Fibroblast of skin of right biceps (primary cell): ENCODE measurements at regions not wholly inside any gene's neighbourhood (a gene's known extent, or its start where the extent isn't known, plus 50 kb on each side); places are given as distances from the start of the nearest gene placed in this dataset.

Experiments
- DNase-seq: peaks from one replicate; pipeline ENCODE4 v3.0.0-alpha.2; 2013

DNA sequence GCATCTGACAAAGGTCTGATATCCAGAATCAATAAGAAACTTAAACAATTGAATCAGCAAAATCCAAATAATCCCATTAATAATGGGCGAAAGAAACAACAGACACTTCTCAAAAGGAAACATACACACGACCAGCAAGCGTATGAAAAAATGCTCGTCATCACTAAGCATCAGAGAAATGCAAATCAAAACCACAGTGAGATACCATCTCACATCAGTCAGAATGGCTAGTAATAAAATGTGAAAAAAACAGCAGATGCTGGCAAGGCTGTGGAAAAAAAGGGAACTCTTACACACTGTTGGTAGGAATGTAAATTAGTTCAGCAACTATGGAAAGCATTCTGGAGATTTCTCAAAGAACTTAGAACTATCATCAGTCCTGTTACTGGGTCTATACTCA lies 496.7 kb downstream of the SH2D4B start:
- peak; percentile 55 for DNase-seq

DNA sequence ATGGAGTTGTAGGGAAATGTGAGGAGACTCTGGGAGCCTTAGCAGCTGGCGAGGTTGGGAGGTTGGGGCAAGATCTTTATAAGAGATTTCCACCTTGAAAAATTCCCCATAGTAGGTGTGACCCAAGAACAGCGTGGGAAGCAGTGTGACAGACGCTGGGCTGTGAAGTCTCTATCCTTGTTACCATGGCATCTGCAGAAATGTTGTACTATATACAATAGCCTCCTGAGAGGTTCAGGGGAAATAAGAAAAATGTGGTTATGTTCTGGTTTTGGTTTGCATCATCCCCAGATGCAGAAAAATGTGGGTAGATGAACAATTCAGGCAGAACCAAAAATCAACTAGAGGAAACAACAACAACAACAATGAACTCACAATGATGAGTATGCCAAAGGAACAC lies 498.6 kb downstream of the SH2D4B start:
- DNase-seq, result no peak

DNA sequence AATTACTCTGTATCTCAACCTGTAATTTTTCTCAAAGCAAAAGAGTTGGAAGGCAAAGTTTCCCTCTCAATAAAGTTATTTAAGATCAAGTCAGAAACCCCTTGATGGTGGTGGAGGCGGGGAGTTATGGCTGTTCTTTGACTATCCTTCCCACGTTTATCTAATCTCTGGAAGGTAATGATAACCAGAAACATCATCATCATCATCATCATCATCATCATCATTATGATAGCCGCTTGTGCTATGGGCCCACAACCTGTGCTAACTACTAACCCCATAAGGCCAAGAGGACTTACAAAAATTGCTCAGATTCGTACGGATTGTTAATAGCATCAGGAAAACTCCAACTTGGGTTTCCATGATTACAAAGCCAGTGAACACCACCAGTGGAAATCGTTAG lies 502.3 kb downstream of the SH2D4B start:
- no peak for DNase-seq

DNA sequence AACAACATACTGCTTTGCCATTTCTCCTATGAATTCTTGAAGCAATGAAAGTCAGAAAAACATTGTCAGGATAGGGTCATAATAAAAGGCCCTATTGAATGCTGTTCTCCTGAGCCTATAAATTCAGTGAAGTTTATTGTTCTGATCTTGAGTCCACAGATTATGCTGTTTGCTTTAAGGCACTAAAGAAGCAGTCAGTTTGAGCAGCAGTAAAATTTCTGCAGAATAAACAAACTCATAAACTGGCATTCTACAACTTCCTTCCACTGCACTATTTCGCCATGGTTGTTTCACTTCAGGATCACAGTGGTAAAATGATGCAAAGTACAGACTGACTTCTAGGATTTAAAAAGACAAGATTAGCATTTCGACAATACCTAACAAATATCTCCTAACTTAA lies 503.2 kb downstream of the SH2D4B start:
- DNase-seq, result no peak

DNA sequence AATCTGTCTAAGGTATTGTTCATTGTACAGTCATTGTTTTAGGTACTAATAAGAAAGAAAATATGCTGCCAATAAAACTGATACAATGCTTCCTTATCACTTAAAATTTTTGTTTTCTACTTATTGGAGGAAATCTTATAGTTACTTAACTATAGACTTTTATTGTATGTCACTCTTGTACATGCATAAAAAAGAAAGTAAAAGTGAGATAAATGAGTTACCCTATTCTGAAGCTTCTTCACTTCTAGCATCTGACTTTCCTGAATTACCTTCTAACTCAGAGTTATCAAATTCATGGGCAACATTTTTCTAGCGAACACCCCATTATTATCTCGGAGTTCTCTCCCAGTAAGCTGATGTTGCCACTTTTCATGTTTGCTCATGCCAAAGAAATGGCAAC lies 504.9 kb downstream of the SH2D4B start:
- DNase-seq, result no peak

DNA sequence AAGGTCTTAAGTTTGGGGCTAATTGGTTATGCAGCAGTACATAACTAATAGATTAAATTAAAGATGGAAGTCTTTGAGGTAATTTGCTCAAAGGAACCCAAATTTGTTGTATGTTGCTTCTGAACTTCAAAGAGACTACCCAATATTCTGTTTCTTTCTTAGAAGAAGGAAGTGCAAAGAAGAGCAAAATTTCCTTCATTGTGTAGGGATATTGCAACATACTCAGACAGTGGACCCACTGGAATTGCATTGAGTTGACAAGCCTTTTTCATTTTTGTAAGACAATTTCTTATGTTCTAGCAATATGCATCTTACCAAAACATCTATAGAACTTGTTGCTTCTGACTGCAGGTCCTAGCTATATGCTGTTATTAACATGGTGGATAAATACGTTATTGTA lies 527.8 kb downstream of the SH2D4B start:
- no peak for DNase-seq

DNA sequence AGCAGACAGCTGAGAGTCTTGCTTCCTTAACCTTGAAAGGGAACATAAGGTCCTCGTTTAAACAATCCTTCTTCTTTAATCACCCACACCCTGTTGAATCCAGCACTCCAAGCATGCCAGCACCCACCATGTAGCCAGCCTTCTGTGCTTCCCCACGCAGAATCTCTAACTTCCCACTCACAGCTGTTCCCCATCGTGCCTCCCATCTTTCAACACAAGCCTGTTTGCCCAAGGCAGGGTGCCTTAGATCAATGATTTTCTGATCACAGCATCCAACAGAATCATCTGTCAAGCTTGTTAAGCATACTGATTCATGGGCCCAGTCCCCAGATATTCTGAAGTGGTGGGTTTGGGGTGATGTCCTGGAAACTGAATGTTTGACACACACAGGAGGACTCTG lies 530.8 kb downstream of the SH2D4B start:
- no peak for DNase-seq

DNA sequence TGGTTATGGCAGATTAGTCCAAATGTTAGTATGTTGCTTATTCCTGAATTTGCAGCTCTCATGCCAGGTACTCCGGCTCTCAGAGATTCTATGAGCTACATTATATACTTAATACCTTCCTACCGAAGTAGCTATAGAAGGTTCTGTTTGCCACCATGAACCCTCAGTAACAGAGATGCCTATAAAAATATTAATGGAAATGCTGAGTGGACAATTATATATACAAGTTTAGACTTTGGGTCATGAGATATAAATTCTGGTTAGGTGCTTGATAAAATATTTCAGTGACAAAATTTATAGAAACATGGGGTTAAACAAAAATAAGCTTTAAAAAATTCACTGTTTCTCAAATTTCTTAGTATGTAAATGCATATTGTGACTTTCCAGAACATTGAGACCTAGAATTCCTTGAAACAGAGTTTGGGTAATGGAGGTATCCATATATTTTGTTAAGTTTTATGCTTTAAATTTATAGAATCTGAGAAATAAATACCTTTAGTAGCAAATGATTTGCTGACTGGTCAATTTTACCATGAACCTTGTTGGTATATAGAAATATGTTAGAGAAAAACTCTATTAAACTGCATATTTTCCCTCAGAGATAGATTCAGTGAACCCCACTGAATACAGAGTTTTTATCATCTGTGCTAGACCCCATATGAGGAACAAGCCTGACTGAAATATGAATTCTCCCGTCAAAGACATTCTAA lies 533.5 kb downstream of the SH2D4B start:
- no peak for DNase-seq

DNA sequence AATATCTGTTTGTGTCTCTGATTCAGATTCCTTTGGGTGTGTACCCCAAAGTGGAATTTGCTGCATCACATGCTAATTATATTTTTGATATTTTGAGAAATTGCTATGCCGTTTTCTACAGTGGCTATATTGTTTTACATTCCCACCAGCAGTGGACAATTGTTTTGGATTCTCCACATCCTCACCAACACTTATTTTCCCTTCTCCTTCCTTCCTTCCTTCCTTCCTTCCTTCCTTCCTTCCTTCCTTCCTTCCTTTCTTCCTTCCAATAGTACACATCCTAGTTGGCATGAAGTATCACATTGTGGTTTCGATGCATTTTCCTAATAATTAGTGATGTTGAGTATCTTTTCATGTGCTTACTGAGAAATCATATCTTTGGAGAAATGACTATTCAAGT lies 535.5 kb downstream of the SH2D4B start:
- DNase-seq, result no peak

DNA sequence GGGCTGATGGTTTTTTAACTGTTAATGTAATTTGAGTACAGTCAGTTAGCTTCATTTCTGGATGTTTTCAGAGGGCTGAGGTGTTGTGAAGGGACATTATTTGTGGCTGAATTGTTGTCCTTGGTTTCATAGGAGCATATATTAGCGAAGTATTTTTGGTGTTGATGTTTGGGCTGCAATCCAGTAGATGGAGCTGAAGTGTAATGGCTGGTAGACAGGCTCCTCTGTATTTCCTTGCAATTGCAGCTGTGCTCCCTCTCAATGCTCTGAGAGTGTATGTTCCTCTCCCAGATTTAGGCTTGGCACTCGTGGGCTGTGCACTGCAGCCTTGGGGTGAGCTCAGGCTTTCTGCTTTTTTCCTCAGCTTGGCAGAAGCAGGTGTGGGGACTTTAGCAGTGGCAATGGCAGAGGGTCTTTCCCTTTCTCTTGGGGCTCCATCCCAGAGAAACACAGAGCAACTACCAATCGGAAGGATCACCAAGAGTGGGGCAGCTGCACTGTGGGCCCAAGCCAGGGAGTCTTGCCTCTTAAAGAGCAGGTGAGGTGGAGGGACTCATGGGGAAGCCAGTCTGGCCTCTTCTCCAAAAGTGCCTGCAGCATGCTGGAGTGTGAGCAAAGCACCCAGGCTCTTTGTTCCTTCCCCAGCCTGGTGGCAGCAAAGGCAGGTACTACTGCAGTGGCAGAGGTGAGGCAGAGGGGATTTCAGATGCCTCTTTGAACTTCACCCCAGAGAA lies 544.4 kb downstream of the SH2D4B start:
- DNase-seq, result no peak

DNA sequence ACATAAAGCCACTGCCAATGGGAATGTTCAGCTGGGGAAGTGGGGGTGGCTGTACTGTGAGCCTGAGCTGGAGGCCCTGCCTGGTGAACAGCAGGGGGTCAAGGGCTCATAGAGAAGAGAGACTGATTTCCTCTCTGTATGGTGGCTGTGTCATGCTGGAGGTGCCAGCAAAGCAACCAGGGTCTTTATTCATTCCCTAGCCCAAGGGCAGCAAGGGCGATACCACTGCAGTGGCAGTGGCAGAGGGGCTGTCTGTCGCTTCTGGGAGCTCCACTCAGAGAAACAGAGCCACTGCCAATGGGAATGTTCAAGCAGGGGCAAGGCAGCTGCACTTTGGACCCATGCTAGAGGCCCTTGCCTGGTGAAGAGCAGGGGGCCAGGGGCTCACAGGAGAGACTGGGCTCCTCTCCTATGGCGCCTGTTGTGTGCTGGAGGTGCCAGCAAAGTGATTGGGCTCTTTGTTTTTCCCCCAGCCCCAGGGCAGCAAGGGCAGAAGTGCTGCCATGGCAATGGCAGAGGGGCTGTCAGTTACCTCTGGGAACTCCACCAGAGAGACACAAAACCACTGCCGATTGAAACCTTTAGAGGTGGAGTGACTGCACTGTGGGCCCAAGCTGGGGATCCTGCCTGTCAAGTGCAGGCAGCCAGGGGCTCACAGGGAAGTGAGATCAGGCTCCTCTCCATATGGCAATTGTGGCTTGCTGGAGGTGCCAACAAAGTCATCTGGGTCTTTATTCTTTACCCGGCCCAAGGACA lies 545.1 kb downstream of the SH2D4B start:
- no peak for DNase-seq

DNA sequence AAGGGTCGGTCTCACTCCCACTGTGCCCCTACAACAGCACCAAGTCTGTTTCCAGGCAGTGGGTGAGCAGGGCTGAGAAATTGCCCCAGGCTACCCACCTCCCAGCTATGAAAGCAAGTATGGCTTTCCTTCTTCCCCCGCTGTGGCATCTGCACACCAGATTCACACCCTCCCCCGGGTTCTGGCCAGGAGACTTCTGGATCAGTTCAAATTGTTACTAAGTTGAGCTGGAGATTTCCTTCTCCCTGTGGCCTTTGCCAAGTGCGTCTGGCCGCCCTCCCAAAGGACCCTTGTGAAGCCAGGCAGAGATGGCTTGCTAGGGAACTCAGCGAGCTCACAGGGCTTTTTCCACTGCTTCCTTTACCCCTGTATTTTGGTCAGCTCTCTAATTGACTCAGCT lies 555.4 kb downstream of the SH2D4B start:
- DNase-seq, result no peak

DNA sequence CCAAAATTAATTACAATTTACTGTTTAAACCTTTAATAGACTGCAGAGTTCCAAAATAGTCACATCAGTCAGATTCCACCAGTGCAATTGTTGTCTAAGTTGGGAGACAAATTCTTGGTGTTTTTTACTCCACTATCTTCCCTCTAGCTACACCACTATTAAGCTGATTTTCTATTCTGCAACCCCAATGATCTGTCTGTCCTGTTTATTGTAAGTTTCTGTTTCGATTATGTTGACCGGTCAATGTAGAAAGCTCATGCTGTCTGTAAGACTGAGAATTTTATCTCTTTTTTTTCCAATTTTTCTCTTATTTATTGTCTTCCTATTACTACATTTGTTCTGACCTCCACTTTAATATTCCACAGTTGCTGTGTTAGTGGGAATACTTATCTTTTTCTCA lies 557.5 kb downstream of the SH2D4B start:
- no peak for DNase-seq

DNA sequence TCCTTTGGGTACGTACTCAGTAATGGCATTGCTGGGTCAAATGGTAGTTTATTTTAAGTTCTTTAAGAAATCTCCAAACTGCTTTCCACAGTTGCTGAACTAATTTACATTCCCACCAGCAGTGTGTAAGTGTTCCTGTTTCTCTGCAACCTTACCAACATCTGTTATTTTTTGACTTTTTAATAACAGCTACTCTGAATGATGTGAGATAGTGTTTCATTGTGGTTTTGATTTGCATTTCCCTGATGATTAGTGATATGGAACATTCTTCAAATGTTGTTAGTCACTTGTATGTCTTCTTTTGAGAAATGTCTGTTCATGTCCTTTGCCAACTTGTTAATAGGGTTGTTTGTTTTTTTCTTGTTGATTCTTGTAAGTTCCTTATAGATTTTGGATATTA lies 558.9 kb downstream of the SH2D4B start:
- no peak for DNase-seq

DNA sequence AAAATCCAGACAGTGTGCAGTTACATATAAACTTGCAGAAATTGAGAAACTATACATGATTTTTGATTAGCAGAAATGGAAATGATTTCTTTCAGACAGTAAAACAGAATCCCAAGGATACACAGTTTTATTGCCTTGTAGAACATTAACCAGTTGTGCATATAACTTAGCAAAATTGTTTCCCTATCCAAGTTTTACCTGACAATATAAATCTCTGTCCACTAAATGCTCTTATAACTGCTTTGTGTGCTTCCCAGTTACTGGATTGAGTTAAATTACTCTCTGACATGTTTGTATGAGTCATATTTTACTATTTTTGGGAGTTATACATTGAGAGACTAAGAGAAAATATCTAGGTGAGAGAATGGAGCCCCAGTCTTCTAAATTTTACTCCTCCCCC lies 563.4 kb downstream of the SH2D4B start:
- no peak for DNase-seq

DNA sequence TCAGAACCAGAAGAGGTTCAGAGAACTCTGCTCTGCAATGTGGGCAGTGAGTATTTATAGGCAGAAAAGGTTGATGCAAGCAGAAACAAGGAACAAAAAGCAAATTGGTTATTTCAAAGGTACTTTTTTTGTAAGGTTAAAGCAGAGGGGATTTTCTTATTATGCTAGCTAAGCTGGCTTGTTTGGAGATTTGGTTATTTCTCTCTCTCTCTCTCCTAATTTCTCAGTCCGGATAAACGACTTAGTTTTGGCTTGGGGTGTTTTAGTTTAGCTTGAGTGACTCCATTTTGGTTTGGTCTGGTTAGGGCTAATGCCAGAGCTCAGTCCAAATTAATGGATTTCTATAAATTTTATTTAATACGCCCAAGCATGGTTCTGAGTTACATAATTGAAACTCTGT lies 566.8 kb downstream of the SH2D4B start:
- DNase-seq, result no peak

DNA sequence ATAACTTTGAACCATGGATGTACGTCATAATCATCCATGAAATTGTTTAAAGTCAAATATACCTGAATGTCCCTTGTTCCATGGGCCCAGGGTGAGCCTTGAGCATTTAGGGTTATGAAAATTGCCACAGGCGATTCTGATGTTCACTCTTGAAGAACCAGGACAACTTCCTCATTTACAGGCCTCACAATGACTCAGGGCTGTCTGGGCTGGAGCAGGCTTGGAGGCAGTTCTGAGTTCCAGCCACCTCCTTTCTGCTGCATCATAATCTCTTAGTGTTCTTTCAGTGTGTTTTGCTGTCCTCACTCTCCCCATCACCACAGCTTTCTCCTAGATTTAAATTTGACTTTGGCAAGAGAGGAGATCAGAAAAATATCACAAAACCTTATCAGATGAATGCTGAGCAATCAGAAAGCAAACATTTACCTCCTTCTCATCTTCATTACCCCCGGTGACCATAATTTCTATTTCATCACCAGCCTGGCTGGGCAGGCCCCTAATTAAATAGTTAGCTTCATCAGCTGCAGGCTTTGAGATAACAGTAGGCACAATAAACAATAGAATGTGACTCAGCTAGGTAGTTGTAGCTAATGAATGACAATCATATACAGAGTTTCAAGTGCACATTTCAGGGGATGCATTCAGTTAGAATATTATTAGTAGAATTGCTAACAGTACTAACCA lies 571.0 kb downstream of the SH2D4B start:
- no peak for DNase-seq

DNA sequence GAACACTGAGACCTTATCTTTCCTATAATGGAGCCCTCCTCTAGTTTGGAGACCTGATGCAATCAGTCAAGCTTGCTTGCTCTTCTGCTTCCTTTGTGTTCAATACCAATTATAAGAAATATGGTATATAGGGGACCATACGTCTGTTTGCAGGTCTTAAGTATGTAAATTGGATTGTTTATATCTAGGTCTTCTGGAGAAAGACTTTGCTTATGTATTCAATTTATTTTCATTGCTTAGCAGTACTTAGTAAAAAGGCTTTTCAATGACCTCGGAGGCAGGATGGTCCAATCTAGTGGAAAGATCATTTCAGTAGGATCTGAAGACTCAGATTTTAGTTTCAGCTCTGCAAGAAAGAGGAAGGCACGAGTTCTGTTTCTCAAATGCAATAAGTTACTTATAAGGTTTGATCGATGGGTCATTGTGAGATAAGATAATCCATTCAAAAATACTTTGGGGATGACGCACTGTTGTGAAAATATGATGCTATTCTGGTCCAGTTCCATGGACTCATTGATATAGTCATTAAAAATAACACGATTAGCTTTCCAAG lies 571.6 kb downstream of the SH2D4B start:
- no peak for DNase-seq

DNA sequence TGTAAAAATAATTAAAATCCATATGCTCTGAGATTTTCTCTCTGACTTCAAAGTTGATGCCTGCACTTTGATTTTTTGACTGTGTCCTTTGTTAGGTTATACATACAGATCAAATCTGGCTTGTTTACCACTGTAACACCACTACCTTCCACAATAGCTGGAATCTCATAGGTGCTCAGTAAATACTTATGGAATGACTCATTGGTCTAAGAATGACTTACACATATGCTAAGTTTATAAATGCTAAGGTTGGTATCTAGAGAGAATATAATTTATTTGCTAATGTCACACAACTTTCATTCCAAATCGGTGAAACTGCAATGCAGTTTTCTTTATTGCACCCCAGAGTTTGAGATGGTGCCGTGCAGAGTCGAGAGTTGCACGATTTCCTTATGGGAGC lies 578.5 kb downstream of the SH2D4B start:
- peak; percentile 22 for DNase-seq

DNA sequence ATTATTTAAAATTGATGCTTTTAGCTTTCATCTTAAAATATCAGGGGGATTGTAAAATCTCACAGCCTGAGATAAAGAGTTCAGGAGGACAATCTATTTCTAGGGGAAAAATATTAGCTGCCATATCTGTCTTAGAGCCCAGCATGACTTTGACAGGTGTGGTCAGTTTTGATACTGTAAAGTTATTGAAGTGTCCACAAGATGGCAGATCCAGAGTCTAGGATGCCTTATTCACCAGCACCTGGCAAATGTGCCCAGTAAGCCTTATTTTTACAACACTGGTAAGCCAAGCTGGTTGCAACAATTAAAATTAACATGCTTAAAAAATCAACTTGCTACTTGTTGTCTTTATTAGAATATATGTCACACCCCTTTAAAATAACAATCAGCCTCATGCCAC lies 579.3 kb downstream of the SH2D4B start:
- no peak for DNase-seq

DNA sequence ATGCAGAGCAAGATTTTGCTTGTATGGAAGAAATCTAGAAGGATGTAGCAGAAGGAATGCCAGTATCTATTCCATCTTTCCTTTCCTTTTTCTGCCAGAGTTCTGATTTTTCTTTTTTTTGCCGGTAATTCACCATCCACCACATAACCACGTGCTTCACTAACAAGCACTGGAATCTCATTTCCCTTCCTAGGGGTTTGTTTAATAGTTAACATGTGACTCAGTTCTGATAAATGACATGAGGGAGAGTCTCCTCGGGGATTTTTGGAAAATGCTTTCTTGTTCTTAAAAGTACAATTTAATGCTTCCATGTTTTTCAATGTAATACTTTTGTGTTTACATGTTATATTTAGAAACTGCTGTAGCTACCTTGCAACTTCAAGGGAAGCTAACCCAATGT lies 590.2 kb downstream of the SH2D4B start:
- peak; percentile 2 for DNase-seq

DNA sequence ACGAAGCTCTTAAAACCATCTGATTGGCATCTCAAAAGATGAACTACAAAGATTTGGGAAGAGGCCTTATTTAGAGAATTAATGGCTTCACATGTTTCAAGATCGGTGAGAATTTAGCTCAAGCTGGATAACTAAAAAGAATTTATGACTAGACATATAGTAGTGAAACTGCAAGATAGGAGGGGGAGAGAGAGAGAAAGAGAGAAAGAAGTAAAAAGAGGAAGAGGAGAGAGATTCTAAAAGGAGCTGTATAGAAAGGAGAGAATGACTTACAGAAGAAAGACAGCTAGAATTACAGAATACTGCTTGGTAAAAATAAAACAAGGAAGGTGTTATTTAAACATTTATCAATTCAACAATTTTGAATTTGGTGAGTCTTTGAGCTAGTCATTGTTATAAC lies 592.3 kb downstream of the SH2D4B start:
- DNase-seq, result no peak

DNA sequence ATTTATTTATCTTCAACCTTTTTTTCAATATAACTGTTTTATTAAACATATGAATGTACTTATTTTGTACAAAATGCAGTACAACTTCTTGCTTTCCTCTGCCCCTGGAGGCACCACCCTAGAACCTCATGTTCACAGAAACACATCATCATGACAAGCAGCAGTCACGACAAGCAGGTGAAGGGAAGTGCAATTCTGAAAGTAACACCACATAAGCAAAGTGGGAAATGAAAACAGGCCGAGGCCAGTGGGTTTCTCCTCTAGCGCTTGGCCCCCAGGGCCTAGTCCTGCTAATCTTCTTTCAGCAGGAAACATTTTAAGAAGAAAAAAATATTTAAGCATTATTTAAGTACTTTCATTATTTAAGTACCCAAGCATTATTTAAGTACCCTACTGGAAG lies 598.1 kb downstream of the SH2D4B start:
- DNase-seq, result no peak
